ENCODE measurements at regions not wholly inside any gene's neighbourhood (a gene's known extent, or its start where the extent isn't known, plus 50 kb on each side); places are given as distances from the start of the nearest gene placed in this dataset.

DNA sequence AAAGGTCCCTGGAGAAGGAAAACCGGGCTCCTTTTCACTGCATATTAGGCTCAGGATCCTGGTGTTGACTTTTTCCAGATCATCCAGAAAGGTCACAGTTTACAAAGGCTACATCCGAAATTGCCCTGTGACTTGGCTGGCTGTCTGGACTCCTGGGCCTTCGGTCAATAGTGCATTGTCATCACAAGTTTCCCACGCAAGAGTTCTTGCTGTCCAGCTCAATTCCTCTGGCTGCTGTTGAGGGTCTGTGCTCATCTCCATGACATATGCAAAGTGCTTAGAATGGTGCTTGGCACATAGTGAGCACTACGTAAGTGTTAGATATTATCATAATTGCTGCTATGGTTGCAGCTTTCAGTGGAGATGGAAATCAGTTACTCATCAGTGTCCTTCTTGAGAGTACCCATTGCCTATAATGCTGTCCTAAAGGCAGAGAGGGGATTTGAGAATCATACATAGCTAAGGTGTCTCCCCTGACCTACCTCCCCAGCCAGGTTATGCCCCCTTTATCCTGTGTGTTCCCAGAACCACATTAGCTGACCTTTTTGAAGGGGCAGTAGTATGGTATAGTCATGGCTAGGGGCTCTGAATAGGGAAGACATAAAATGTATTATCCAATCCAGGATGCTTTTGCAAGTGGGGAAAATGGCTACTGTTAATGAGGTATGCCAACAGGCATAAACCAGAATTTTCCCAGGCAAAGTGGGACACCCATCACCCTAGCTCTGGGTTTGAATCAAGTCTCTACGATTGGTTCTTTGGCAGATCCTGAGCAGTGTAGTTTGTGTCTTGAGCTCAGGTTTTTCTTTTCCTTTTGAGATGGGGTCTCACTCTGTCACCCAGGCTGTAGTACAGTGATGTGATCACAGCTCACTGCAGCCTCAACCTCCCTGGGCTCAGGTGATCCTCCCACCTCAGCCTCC is 132.0 kb upstream of the CCND2 start:
- TF ChIP-seq, protein P1, sequence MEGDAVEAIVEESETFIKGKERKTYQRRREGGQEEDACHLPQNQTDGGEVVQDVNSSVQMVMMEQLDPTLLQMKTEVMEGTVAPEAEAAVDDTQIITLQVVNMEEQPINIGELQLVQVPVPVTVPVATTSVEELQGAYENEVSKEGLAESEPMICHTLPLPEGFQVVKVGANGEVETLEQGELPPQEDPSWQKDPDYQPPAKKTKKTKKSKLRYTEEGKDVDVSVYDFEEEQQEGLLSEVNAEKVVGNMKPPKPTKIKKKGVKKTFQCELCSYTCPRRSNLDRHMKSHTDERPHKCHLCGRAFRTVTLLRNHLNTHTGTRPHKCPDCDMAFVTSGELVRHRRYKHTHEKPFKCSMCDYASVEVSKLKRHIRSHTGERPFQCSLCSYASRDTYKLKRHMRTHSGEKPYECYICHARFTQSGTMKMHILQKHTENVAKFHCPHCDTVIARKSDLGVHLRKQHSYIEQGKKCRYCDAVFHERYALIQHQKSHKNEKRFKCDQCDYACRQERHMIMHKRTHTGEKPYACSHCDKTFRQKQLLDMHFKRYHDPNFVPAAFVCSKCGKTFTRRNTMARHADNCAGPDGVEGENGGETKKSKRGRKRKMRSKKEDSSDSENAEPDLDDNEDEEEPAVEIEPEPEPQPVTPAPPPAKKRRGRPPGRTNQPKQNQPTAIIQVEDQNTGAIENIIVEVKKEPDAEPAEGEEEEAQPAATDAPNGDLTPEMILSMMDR (IDR thresholded peaks at IDR 0.05 in 2 of 3, conservative IDR thresholded peaks at IDR 0.05 in 1 of 3; ENCODE audit: control insufficient read depth in 2 of 3, extremely low read depth in 1 of 3, insufficient read depth in 1 of 3, low read depth in 3 of 3, low read length in 3 of 3), result no peak
- TF ChIP-seq CREM (IDR thresholded peaks at IDR 0.05; ENCODE audit: low read depth), result no peak
